ENCODE measurements at regions not wholly inside any gene's neighbourhood (a gene's known extent, or its start where the extent isn't known, plus 50 kb on each side); places are given as distances from the start of the nearest gene placed in this dataset.

GRCh38 chr6:139824864-139825263 lies 450.4 kb upstream of the CITED2 start:
- H3K4me3 Mint-ChIP-seq = no peak overlapping the region
- no peak for TF ChIP-seq CTCF (conservative IDR thresholded peaks at IDR 0.05)
- no peak for DNase-seq
- H3K9me3 ChIP-seq (ENCODE audit: control insufficient read depth, low read length) = no peaks in the 10 kb centered on the region
- H3K9me3 Mint-ChIP-seq = no peaks in the 10 kb centered on the region
- H3K4me1 Mint-ChIP-seq = no peaks in the 10 kb centered on the region
- no peaks in the 10 kb centered on the region for H3K36me3 ChIP-seq (ENCODE audit: control insufficient read depth, insufficient read depth, low read length)
- no peaks in the 10 kb centered on the region for H3K4me1 ChIP-seq (ENCODE audit: control insufficient read depth, insufficient read depth, low read length)
- H3K27ac ChIP-seq (ENCODE audit: low read depth, low read length) = no peak overlapping the region
- 94 to 97% methylated on average over 2 of the region's 2 CpGs for WGBS, 2 experiments (ENCODE audit: insufficient coverage in 1 of 2, insufficient read length in 1 of 2)
- no peak overlapping the region for H3K4me3 ChIP-seq (ENCODE audit: low read length)
- H3K27me3 Mint-ChIP-seq (ENCODE audit: insufficient read depth) = no peaks in the 10 kb centered on the region
- H3K27ac Mint-ChIP-seq = no peak overlapping the region
- H3K27me3 ChIP-seq (ENCODE audit: control insufficient read depth, insufficient read depth, low read length, poor library complexity, severe bottlenecking) = no peaks in the 10 kb centered on the region
- no peak overlapping the region for H3K9ac ChIP-seq (ENCODE audit: extremely low read depth, low read length, poor library complexity, severe bottlenecking)
- H3K36me3 Mint-ChIP-seq (ENCODE audit: low read depth) = no peaks in the 10 kb centered on the region

- H3K27me3 Mint-ChIP-seq (ENCODE audit: insufficient read depth) = no peaks in the 10 kb centered on the region
- H3K27ac ChIP-seq (ENCODE audit: low read depth, low read length) = no peak overlapping the region
- no peaks in the 10 kb centered on the region for H3K27me3 ChIP-seq (ENCODE audit: control insufficient read depth, insufficient read depth, low read length, poor library complexity, severe bottlenecking)
- WGBS, 2 experiments (ENCODE audit: insufficient coverage in 1 of 2, insufficient read length in 1 of 2) = 88 to 93% methylated on average over 1 of the region's 1 CpG
- no peak overlapping the region for H3K9ac ChIP-seq (ENCODE audit: extremely low read depth, low read length, poor library complexity, severe bottlenecking)
- H3K9me3 ChIP-seq (ENCODE audit: control insufficient read depth, low read length) = no peaks in the 10 kb centered on the region
- H3K4me1 Mint-ChIP-seq = no peaks in the 10 kb centered on the region
- H3K4me1 ChIP-seq (ENCODE audit: control insufficient read depth, insufficient read depth, low read length) = no peaks in the 10 kb centered on the region
- H3K36me3 Mint-ChIP-seq (ENCODE audit: low read depth) = no peaks in the 10 kb centered on the region
- no peak overlapping the region for H3K4me3 Mint-ChIP-seq
- H3K27ac Mint-ChIP-seq = no peak overlapping the region
- H3K9me3 Mint-ChIP-seq = no peaks in the 10 kb centered on the region
- TF ChIP-seq CTCF (conservative IDR thresholded peaks at IDR 0.05) = no peak
- H3K36me3 ChIP-seq (ENCODE audit: control insufficient read depth, insufficient read depth, low read length) = no peaks in the 10 kb centered on the region
- no peak for DNase-seq
- no peak overlapping the region for H3K4me3 ChIP-seq (ENCODE audit: low read length)
These were observed 449.3 kb upstream of the CITED2 start for GRCh38 chr6:139823808-139824126.

GRCh38 chr6:139823099-139823807 lies 448.8 kb upstream of the CITED2 start:
- H3K4me3 ChIP-seq (ENCODE audit: low read length) = no peak overlapping the region
- no peak overlapping the region for H3K9ac ChIP-seq (ENCODE audit: extremely low read depth, low read length, poor library complexity, severe bottlenecking)
- no peaks in the 10 kb centered on the region for H3K4me1 Mint-ChIP-seq
- H3K9me3 Mint-ChIP-seq = no peaks in the 10 kb centered on the region
- no peaks in the 10 kb centered on the region for H3K27me3 Mint-ChIP-seq (ENCODE audit: insufficient read depth)
- H3K36me3 ChIP-seq (ENCODE audit: control insufficient read depth, insufficient read depth, low read length) = no peaks in the 10 kb centered on the region
- H3K4me1 ChIP-seq (ENCODE audit: control insufficient read depth, insufficient read depth, low read length) = no peaks in the 10 kb centered on the region
- H3K27me3 ChIP-seq (ENCODE audit: control insufficient read depth, insufficient read depth, low read length, poor library complexity, severe bottlenecking) = no peaks in the 10 kb centered on the region
- TF ChIP-seq CTCF (conservative IDR thresholded peaks at IDR 0.05) = no peak
- no peak overlapping the region for H3K4me3 Mint-ChIP-seq
- H3K27ac ChIP-seq (ENCODE audit: low read depth, low read length) = no peak overlapping the region
- no peaks in the 10 kb centered on the region for H3K36me3 Mint-ChIP-seq (ENCODE audit: low read depth)
- 79 to 84% methylated on average over 4 to 5 of the region's 5 CpGs for WGBS, 2 experiments (ENCODE audit: insufficient coverage in 1 of 2, insufficient read length in 1 of 2)
- no peak overlapping the region for H3K27ac Mint-ChIP-seq
- DNase-seq = no peak
- no peaks in the 10 kb centered on the region for H3K9me3 ChIP-seq (ENCODE audit: control insufficient read depth, low read length)

Measured in endodermal cell (in vitro differentiated cells).